A673 (cell line): ENCODE measurements at regions not wholly inside any gene's neighbourhood (a gene's known extent, or its start where the extent isn't known, plus 50 kb on each side); places are given as distances from the start of the nearest gene placed in this dataset.

Source experiments
- CTCF ChIP-seq: fragments of 300-800, 200-600 bp; sonication (generic); conservative IDR thresholded peaks from 2 replicates; pipeline ENCODE4 v1.5.1; 2017; ENCODE audit warnings: low read depth, mild to moderate bottlenecking, antibody characterized with exemption, low read length, moderate library complexity, mixed read lengths
- EZH2 ChIP-seq: fragments of 200-600 bp; sonication (generic); IDR thresholded peaks from 2 replicates; pipeline ENCODE4 v1.6.1; 2017; ENCODE audit warnings: borderline replicate concordance, low read depth, mild to moderate bottlenecking, mixed read lengths, antibody characterized with exemption, low read length; ENCODE audit not compliant: poor library complexity, severe bottlenecking

- TF ChIP-seq CTCF (no peak), EZH2 (no peak)
Measured at GRCh38 chr4:123741906-123742305, 345.3 kb downstream of the SPRY1 start.
